Panc1 (cell line): ENCODE measurements at regions not wholly inside any gene's neighbourhood (a gene's known extent, or its start where the extent isn't known, plus 50 kb on each side); places are given as distances from the start of the nearest gene placed in this dataset.

ENCODE experiments used
- ATAC-seq: fragments of 200-7000 bp; cut with Tn5 transposase; 2 replicates; pipeline ENCODE4 v1.9.1; 2020; ENCODE audit warnings: mild to moderate bottlenecking, moderate library complexity
- BruUV-seq: library from RNA; stranded (reverse); fragments of 400-500 nt; replicated peaks from 2 replicates; lab custom pipeline; 2021; lab: Mats Ljungman, UMichigan
- CTCF ChIA-PET: fragments of 300-600 bp; sonication (Branson Sonifier 250); formaldehyde crosslinking; loops from one replicate; lab custom pipeline; 2022; ENCODE audit warnings: antibody characterized with exemption; lab: Charles Lee
- POLR2A ChIA-PET: fragments of 300-600 bp; sonication (Branson Sonifier 250); formaldehyde crosslinking; loops from one replicate; lab custom pipeline; 2022; ENCODE audit warnings: antibody characterized with exemption; lab: Charles Lee
- DNase-seq: peaks from one replicate; pipeline ENCODE4 v3.0.0-alpha.2; 2010; ENCODE audit warnings: low read depth, low spot score
- H3K27ac ChIP-seq: 2 replicates; pipeline ENCODE4 v1.5.1; 2011; ENCODE audit warnings: mild to moderate bottlenecking, low read length, inconsistent platforms
- H3K27me3 ChIP-seq: fragments of 200-500 bp; sonication (Bioruptor generic); 2 replicates; pipeline ENCODE4 v1.6.0; 2014; ENCODE audit warnings: low read length, inconsistent platforms; ENCODE audit not compliant: control insufficient read depth, insufficient read depth
- H3K36me3 ChIP-seq: fragments of 200-500 bp; sonication (Bioruptor generic); 2 replicates; pipeline ENCODE4 v1.5.1; 2014; ENCODE audit warnings: inconsistent platforms, mild to moderate bottlenecking, low read length, moderate library complexity; ENCODE audit not compliant: control insufficient read depth, insufficient read depth
- H3K4me1 ChIP-seq: 2 replicates; pipeline ENCODE4 v1.5.1; 2011; ENCODE audit warnings: inconsistent platforms, mild to moderate bottlenecking, low read length, moderate library complexity; ENCODE audit not compliant: control insufficient read depth, insufficient read depth
- H3K4me3 ChIP-seq, 2 experiments: 2 replicates each; pipeline ENCODE4 v1.5.1; 2011 to 2012; ENCODE audit warnings: low read depth in 2 of 2, low read length in 2 of 2, mild to moderate bottlenecking in 2 of 2, inconsistent platforms in 1 of 2, moderate library complexity in 1 of 2
- H3K9me3 ChIP-seq: fragments of 200-500 bp; sonication (Bioruptor generic); 2 replicates; pipeline ENCODE4 v1.5.1; 2014; ENCODE audit warnings: low read depth, mild to moderate bottlenecking, inconsistent platforms, low read length, moderate library complexity; ENCODE audit not compliant: control insufficient read depth, insufficient read depth
- CTCF ChIP-seq: fragments of 450-650 bp; IDR thresholded peaks from 2 replicates; pipeline ENCODE4 v1.5.1; 2017; ENCODE audit warnings: mild to moderate bottlenecking
- POLR2AphosphoS5 ChIP-seq: IDR thresholded peaks from 2 replicates; pipeline ENCODE4 v1.6.1; 2012; ENCODE audit warnings: mild to moderate bottlenecking, low read depth, low read length, moderate library complexity
- REST ChIP-seq, 2 experiments: IDR thresholded peaks; 2 replicates each; pipeline ENCODE4 v1.6.1; 2011 to 2012; ENCODE audit warnings: low read depth in 2 of 2, control low read depth in 1 of 2, low read length in 1 of 2, mild to moderate bottlenecking in 1 of 2, moderate library complexity in 1 of 2; ENCODE audit not compliant: insufficient read depth in 1 of 2
- SIN3A ChIP-seq: IDR thresholded peaks from 2 replicates; pipeline ENCODE4 v1.6.1; 2012; ENCODE audit warnings: low read depth, mild to moderate bottlenecking, low read length, moderate library complexity, borderline replicate concordance; ENCODE audit not compliant: insufficient read depth
- TCF7L2 ChIP-seq: IDR thresholded peaks from 2 replicates; pipeline ENCODE4 v1.6.1; 2011; ENCODE audit warnings: mild to moderate bottlenecking, low read depth, low read length, inconsistent platforms
- in situ Hi-C: cut with HindIII; loops from 2 replicates; pipeline ENCODE4 v1.10.0; 2016; ENCODE audit warnings: low sequenced_read_pairs, low pct_unique_long_range_greater_than_20kb
- intact Hi-C: fragments of 100-400 bp; cut with micrococcal nuclease; formaldehyde crosslinking; loops from one replicate; pipeline ENCODE4 v1.10.0; 2022; ENCODE audit not compliant: unreplicated experiment

- no TSS peak for BruUV-seq
- intact Hi-C loops (no loop called here), in situ Hi-C loops (no loop called here)
- Histone ChIP-seq H3K36me3 (no peaks in the 10 kb centered on the region), H3K27ac (no peak overlapping the region), H3K9me3 (no peaks in the 10 kb centered on the region), H3K4me1 (no peaks in the 10 kb centered on the region), H3K27me3 (no peaks in the 10 kb centered on the region), H3K4me3 (no peak overlapping the region)
- TF ChIP-seq POLR2AphosphoS5 (no peak), TCF7L2 (no peak), REST (IDR thresholded peaks at IDR 0.05; ENCODE audit: insufficient read depth in 1 of 2, low read depth in 2 of 2, low read length in 1 of 2) (no peak), CTCF (no peak)
- no peak for ATAC-seq
- CTCF ChIA-PET, result no interaction called here
- POLR2A ChIA-PET, result no interaction called here
- no peak for DNase-seq
Observed at GRCh38 chr13:108020027-108020426, 195.3 kb downstream of the LIG4 start.

- in situ Hi-C loops (no loop called here), intact Hi-C loops (no loop called here)
- Histone ChIP-seq H3K36me3 (no peaks in the 10 kb centered on the region), H3K27ac (no peak overlapping the region), H3K9me3 (no peaks in the 10 kb centered on the region), H3K4me1 (no peaks in the 10 kb centered on the region), H3K4me3 (no peak overlapping the region), H3K27me3 (no peaks in the 10 kb centered on the region)
- BruUV-seq, result no TSS peak
- DNase-seq, result no peak
- TF ChIP-seq SIN3A, result no peak
- TF ChIP-seq TCF7L2, result no peak
- TF ChIP-seq REST (IDR thresholded peaks at IDR 0.05; ENCODE audit: insufficient read depth in 1 of 2, low read depth in 2 of 2, low read length in 1 of 2), result no peak
- no peak for TF ChIP-seq CTCF
- no peak for TF ChIP-seq POLR2AphosphoS5
- CTCF ChIA-PET, result no interaction called here
- no peak for ATAC-seq
- POLR2A ChIA-PET, result no interaction called here
Observed at GRCh38 chr13:108018371-108018870, 196.9 kb downstream of the LIG4 start.
